ELR (cell line): ENCODE measurements at regions not wholly inside any gene's neighbourhood (a gene's known extent, or its start where the extent isn't known, plus 50 kb on each side); places are given as distances from the start of the nearest gene placed in this dataset.
"Not testable (repeated sequence)": the region's sequence is repeated elsewhere in the genome, so short reads cannot be mapped to it uniquely, and the experiment has no call there.

Experiments
- DNase-seq: peaks from one replicate; pipeline ENCODE4 v3.0.0-alpha.2; 2015; ENCODE audit warnings: low read depth

GRCh38 chr5:66234241-66234640 is 90.1 kb downstream of the SREK1 start:
- DNase-seq, result no peak

GRCh38 chr5:66238435-66238834 is 94.3 kb downstream of the SREK1 start:
- no peak for DNase-seq

- DNase-seq, result peak; percentile 42
Observed at GRCh38 chr5:66239034-66239433, 94.9 kb downstream of the SREK1 start.

GRCh38 chr5:66241136-66241825 is 97.2 kb downstream of the SREK1 start:
- DNase-seq, result no peak

- peak; percentile 45 for DNase-seq
Observed at GRCh38 chr5:66242050-66242715, 98.1 kb downstream of the SREK1 start.

GRCh38 chr5:66246608-66247007 is 102.5 kb downstream of the SREK1 start:
- DNase-seq, result peak; percentile 79

GRCh38 chr5:66247176-66247960 is 103.3 kb downstream of the SREK1 start:
- DNase-seq, result peak; percentile 92

- DNase-seq, result no peak
Observed at GRCh38 chr5:66248874-66249273, 104.8 kb downstream of the SREK1 start.

- no peak for DNase-seq
Observed at GRCh38 chr5:66249920-66250319, 105.8 kb downstream of the SREK1 start.

- DNase-seq, result no peak
Observed at GRCh38 chr5:66252849-66253248, 108.7 kb downstream of the SREK1 start.

GRCh38 chr5:66255714-66256113 is 111.6 kb downstream of the SREK1 start:
- DNase-seq, result no peak

- DNase-seq, result no peak
Observed at GRCh38 chr5:66273121-66273520, 129.0 kb downstream of the SREK1 start.

GRCh38 chr5:66276986-66277385 is 132.9 kb downstream of the SREK1 start:
- no peak for DNase-seq

GRCh38 chr5:66277981-66278380 is 133.9 kb downstream of the SREK1 start:
- DNase-seq, result no peak

- DNase-seq, result no peak
Observed at GRCh38 chr5:66281294-66281693, 137.2 kb downstream of the SREK1 start.

GRCh38 chr5:66284588-66285342 is 140.7 kb downstream of the SREK1 start:
- DNase-seq, result no peak

- no peak for DNase-seq
Observed at GRCh38 chr5:66285343-66285922, 141.3 kb downstream of the SREK1 start.

- DNase-seq, result no peak
Observed at GRCh38 chr5:66291771-66292170, 147.7 kb downstream of the SREK1 start.

GRCh38 chr5:66293851-66294250 is 149.8 kb downstream of the SREK1 start:
- DNase-seq, result not testable (repeated sequence)

GRCh38 chr5:66299463-66299862 is 155.4 kb downstream of the SREK1 start:
- no peak for DNase-seq

- no peak for DNase-seq
Observed at GRCh38 chr5:66302344-66302743, 158.2 kb downstream of the SREK1 start.
